ENCODE measurements at regions not wholly inside any gene's neighbourhood (a gene's known extent, or its start where the extent isn't known, plus 50 kb on each side); places are given as distances from the start of the nearest gene placed in this dataset.
"Not testable (repeated sequence)": the region's sequence is repeated elsewhere in the genome, so short reads cannot be mapped to it uniquely, and the experiment has no call there.

DNA sequence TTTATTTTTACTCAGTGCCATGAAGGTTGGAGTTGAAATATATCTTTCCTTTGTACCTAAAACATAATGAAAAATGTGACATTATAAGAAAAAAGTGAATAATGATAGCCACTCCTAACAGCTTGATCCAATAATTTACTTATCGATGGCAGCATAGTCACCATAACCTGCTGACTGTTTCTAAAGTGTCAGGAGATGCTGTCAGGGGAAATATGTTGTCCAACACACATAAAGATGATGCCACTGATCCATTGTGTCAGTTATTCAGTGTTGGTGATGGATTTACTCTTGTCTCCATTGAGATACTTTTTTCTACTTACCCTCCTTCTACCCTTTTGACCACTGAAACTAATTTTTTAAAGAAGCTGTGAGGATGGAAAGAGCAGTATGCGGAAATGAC, 1006.9 kb upstream of the TMEFF2 start:
- TF ChIP-seq, protein P1, sequence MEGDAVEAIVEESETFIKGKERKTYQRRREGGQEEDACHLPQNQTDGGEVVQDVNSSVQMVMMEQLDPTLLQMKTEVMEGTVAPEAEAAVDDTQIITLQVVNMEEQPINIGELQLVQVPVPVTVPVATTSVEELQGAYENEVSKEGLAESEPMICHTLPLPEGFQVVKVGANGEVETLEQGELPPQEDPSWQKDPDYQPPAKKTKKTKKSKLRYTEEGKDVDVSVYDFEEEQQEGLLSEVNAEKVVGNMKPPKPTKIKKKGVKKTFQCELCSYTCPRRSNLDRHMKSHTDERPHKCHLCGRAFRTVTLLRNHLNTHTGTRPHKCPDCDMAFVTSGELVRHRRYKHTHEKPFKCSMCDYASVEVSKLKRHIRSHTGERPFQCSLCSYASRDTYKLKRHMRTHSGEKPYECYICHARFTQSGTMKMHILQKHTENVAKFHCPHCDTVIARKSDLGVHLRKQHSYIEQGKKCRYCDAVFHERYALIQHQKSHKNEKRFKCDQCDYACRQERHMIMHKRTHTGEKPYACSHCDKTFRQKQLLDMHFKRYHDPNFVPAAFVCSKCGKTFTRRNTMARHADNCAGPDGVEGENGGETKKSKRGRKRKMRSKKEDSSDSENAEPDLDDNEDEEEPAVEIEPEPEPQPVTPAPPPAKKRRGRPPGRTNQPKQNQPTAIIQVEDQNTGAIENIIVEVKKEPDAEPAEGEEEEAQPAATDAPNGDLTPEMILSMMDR (IDR thresholded peaks at IDR 0.05; ENCODE audit: insufficient read depth, missing control alignments): no peak
- no peak for FAIRE-seq
- no peak for DNase-seq (ENCODE audit: insufficient read length, low spot score)

DNA sequence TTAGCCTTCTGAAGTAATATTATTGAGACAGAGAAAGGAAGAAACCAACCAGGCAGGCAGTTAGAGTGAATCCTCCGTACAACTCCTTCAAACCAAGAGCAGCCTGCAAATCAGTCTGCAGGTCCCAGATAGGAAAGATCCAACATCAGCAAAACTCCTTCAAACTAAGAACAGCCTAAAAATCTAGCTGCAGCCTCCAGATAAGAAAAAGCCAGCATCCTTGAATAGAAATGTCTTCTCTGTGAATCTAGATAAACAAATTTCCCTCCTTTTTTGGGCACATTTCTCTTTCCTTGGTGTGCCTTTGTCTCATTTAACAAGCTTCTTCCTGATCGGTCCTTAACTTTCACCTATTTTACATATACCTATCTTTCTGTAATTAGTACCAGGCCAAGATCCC, 1004.6 kb upstream of the TMEFF2 start:
- TF ChIP-seq, protein P1 (IDR thresholded peaks at IDR 0.05; ENCODE audit: insufficient read depth, missing control alignments): no peak
- FAIRE-seq (no peak), DNase-seq (ENCODE audit: insufficient read length, low spot score) (no peak)

DNA sequence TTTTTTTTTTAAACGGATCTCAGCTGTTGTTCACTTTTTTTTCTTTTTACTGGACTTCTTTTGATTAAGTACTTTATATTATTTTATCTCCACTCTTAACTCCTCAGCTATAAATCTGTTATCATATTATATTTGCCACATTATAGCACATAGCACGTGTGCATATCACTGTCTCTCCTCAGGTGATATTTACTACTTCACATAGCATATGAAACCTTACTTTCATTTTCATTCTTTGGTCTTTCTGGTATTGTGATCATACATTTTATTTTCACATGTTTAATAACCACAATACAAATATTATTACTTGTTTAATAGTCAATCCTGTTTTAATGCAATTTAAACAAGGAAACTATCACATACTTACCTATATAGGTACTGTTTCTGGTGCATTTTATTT, 993.1 kb upstream of the TMEFF2 start:
- FAIRE-seq (no peak), DNase-seq (ENCODE audit: insufficient read length, low spot score) (no peak)
- TF ChIP-seq, protein P1 (IDR thresholded peaks at IDR 0.05; ENCODE audit: insufficient read depth, missing control alignments): no peak

DNA sequence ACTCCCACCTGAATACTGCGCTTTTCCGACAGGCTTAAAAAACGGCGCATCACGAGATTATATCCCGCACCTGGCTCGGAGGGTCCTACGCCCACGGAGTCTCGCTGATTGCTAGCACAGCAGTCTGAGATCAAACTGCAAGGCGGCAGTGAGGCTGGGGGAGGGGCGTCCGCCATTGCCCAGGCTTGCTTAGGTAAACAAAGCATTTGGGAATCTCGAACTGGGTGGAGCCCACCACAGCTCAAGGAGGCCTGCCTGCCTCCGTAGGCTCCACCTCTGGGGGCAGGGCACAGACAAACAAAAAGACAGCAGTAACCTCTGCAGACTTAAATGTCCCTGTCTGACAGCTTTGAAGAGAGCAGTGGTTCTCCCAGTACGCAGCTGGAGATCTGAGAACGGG, 976.2 kb upstream of the TMEFF2 start:
- DNase-seq (ENCODE audit: insufficient read length, low spot score); FAIRE-seq: not testable (repeated sequence)

DNA sequence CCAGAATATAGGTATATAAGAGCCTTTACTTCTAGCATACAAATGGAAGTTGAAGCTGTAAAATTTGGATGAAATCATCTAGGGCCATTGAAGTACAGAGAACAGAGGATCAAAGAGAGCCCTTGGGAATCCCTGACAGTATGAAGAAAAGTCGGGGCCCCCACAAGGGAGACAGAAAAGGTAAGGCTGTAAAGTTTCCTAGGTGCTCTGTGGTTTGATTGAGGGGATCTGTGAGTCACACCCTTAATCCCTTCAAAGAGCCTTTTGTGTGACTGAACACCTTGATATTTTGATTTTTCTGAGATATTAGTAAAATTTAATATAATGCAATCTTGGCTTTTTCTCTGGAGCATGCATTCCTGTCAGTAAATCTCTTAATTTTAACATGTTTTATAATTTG, 961.7 kb upstream of the TMEFF2 start:
- DNase-seq (ENCODE audit: insufficient read length, low spot score): no peak
- no peak for FAIRE-seq
- TF ChIP-seq, protein P1 (IDR thresholded peaks at IDR 0.05; ENCODE audit: insufficient read depth, missing control alignments): no peak

- TF ChIP-seq, protein P1 (IDR thresholded peaks at IDR 0.05; ENCODE audit: insufficient read depth, missing control alignments): no peak
- DNase-seq (ENCODE audit: insufficient read length, low spot score) (no peak), FAIRE-seq (no peak)
Measured at GRCh38 chr2:193154076-193154475, 959.3 kb upstream of the TMEFF2 start.

- FAIRE-seq (no peak), DNase-seq (ENCODE audit: insufficient read length, low spot score) (no peak)
- TF ChIP-seq, protein P1 (IDR thresholded peaks at IDR 0.05; ENCODE audit: insufficient read depth, missing control alignments): no peak
Measured at GRCh38 chr2:193153576-193153975, 958.8 kb upstream of the TMEFF2 start.

GRCh38 chr2:193142467-193142866, 947.7 kb upstream of the TMEFF2 start:
- not testable (repeated sequence) for DNase-seq (ENCODE audit: insufficient read length, low spot score); FAIRE-seq

All from D721Med (cell line).